ENCODE measurements at regions not wholly inside any gene's neighbourhood (a gene's known extent, or its start where the extent isn't known, plus 50 kb on each side); places are given as distances from the start of the nearest gene placed in this dataset.
A peak's percentile ranks its signal among the peaks of the same experiment; 100 is the strongest.

DNA sequence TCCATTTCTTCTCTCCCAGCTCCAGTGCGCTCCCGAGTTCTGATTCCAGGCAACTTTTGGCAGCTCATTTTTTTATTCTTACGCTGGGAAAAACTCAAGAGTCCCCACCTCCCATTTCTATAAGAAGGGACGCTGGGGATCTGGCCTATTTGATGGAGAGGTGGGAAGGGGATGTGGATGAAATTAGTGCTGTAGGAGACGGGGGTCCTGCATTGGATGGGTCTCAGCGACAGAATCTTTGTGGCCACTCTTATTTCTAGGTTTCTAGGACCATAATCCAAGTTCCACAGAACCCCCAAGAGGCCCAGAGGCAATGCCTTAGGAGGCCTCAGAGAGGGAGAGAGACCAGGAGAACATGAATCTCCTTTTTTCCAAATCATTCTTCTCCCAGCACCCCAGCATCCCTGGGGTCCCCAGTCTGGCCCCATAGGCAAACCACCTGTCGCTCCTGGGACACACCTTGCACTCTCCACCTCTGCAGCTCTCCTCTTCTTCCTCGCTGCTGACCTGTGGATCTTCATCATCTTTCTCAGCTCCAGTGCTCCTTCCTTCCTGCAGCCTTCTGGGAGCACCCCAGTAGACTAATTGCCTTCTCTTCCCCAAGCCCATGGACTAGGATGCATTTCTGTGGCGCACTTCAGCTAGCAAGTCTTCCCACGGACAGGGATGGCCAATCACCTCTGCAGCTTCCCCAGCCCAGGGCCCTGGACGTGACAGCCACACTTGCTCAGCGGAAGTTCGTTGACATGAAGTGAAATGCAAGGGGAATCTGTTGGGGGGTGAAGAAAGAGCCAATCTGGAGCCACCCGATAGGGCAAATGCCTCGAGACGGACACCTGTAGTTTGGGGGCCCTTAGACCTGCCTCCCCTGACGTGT, 100.1 kb upstream of the ALDH1A3 start:
- TF ChIP-seq, protein P1, sequence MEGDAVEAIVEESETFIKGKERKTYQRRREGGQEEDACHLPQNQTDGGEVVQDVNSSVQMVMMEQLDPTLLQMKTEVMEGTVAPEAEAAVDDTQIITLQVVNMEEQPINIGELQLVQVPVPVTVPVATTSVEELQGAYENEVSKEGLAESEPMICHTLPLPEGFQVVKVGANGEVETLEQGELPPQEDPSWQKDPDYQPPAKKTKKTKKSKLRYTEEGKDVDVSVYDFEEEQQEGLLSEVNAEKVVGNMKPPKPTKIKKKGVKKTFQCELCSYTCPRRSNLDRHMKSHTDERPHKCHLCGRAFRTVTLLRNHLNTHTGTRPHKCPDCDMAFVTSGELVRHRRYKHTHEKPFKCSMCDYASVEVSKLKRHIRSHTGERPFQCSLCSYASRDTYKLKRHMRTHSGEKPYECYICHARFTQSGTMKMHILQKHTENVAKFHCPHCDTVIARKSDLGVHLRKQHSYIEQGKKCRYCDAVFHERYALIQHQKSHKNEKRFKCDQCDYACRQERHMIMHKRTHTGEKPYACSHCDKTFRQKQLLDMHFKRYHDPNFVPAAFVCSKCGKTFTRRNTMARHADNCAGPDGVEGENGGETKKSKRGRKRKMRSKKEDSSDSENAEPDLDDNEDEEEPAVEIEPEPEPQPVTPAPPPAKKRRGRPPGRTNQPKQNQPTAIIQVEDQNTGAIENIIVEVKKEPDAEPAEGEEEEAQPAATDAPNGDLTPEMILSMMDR (conservative IDR thresholded peaks at IDR 0.05), result no peak
- Mint-ChIP-seq H3K9me3 (peaks cover 12% of the 10 kb centered on the region), H3K27ac (no peak overlapping the region), H3K4me1 (peaks cover 7% of the 10 kb centered on the region), H3K36me3 (ENCODE audit: low read depth) (peaks cover 3% of the 10 kb centered on the region), H3K4me3 (no peak overlapping the region), H3K27me3 (ENCODE audit: insufficient read depth) (no peaks in the 10 kb centered on the region)
- 92 to 96% methylated on average over 8 to 17 of the region's 17 CpGs for WGBS, 2 experiments (ENCODE audit: insufficient coverage in 1 of 2, insufficient read length in 1 of 2)
- Histone ChIP-seq H3K4me1 (ENCODE audit: control insufficient read depth, insufficient read depth, low read length) (no peaks in the 10 kb centered on the region), H3K27me3 (ENCODE audit: control insufficient read depth, insufficient read depth, low read length, poor library complexity, severe bottlenecking) (no peaks in the 10 kb centered on the region), H3K4me3 (ENCODE audit: low read length) (no peak overlapping the region), H3K9me3 (ENCODE audit: control insufficient read depth, low read length) (no peaks in the 10 kb centered on the region), H3K36me3 (ENCODE audit: control insufficient read depth, insufficient read depth, low read length) (no peaks in the 10 kb centered on the region), H3K9ac (ENCODE audit: extremely low read depth, low read length, poor library complexity, severe bottlenecking) (no peak overlapping the region), H3K27ac (ENCODE audit: low read depth, low read length) (no peak overlapping the region)
- peak; percentile 20 for DNase-seq

DNA sequence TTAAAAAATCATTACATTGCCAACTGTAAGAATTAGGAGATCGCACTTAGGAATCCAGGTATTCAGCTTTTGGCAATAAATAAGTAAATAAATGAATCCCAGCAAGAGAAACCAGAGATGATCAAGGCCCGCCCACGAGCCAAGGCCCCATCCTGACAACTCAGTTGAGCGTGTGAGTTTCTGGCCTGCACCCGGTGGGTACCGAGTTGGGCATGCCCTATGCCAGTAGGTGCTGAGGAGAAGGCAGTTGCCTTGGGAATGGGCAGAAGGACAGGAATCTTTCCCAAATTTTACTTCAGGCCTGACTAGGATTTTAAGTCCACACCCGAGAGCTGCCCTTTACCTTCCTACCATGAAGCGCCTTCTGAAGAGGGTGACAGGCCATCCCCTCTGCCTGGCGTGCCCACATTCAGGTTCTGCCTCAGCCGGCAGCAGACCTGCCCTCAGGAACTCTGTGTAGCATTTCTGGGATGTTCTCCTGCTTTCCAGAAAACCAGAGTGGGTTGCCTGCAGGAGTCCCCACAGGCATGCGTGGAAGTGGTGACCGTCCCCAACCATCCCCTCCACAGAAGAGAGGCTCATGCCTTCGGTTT, 99.3 kb upstream of the ALDH1A3 start:
- WGBS, 2 experiments (ENCODE audit: insufficient coverage in 1 of 2, insufficient read length in 1 of 2), result 87 to 90% methylated on average over 7 to 13 of the region's 13 CpGs

GRCh38 chr15:100781061-100781960, 98.3 kb upstream of the ALDH1A3 start:
- no peak overlapping the region for H3K4me3 Mint-ChIP-seq
- H3K9ac ChIP-seq (ENCODE audit: extremely low read depth, low read length, poor library complexity, severe bottlenecking), result no peak overlapping the region
- H3K27ac ChIP-seq (ENCODE audit: low read depth, low read length), result no peak overlapping the region
- H3K27me3 ChIP-seq (ENCODE audit: control insufficient read depth, insufficient read depth, low read length, poor library complexity, severe bottlenecking), result no peaks in the 10 kb centered on the region
- DNase-seq, result peak; percentile 43
- no peaks in the 10 kb centered on the region for H3K9me3 ChIP-seq (ENCODE audit: control insufficient read depth, low read length)
- H3K4me3 ChIP-seq (ENCODE audit: low read length), result no peak overlapping the region
- H3K4me1 Mint-ChIP-seq, result peaks cover 7% of the 10 kb centered on the region
- H3K27ac Mint-ChIP-seq, result no peak overlapping the region
- TF ChIP-seq, protein P1 (conservative IDR thresholded peaks at IDR 0.05), result no peak
- no peaks in the 10 kb centered on the region for H3K27me3 Mint-ChIP-seq (ENCODE audit: insufficient read depth)
- no peaks in the 10 kb centered on the region for H3K4me1 ChIP-seq (ENCODE audit: control insufficient read depth, insufficient read depth, low read length)
- WGBS, 2 experiments (ENCODE audit: insufficient coverage in 1 of 2, insufficient read length in 1 of 2), result 87 to 93% methylated on average over 5 to 11 of the region's 11 CpGs
- H3K9me3 Mint-ChIP-seq, result no peaks in the 10 kb centered on the region
- H3K36me3 Mint-ChIP-seq (ENCODE audit: low read depth), result no peaks in the 10 kb centered on the region
- H3K36me3 ChIP-seq (ENCODE audit: control insufficient read depth, insufficient read depth, low read length), result no peaks in the 10 kb centered on the region

More for the DNA sequence above, 99.3 kb upstream of the ALDH1A3 start:
- Mint-ChIP-seq H3K9me3 (peaks cover 10% of the 10 kb centered on the region), H3K4me1 (peaks cover 7% of the 10 kb centered on the region), H3K27ac (no peak overlapping the region), H3K27me3 (ENCODE audit: insufficient read depth) (no peaks in the 10 kb centered on the region), H3K4me3 (no peak overlapping the region), H3K36me3 (ENCODE audit: low read depth) (peaks cover 3% of the 10 kb centered on the region)
- Histone ChIP-seq H3K36me3 (ENCODE audit: control insufficient read depth, insufficient read depth, low read length) (no peaks in the 10 kb centered on the region), H3K27me3 (ENCODE audit: control insufficient read depth, insufficient read depth, low read length, poor library complexity, severe bottlenecking) (no peaks in the 10 kb centered on the region), H3K27ac (ENCODE audit: low read depth, low read length) (no peak overlapping the region), H3K9ac (ENCODE audit: extremely low read depth, low read length, poor library complexity, severe bottlenecking) (no peak overlapping the region), H3K4me3 (ENCODE audit: low read length) (no peak overlapping the region), H3K9me3 (ENCODE audit: control insufficient read depth, low read length) (no peaks in the 10 kb centered on the region), H3K4me1 (ENCODE audit: control insufficient read depth, insufficient read depth, low read length) (no peaks in the 10 kb centered on the region)
- TF ChIP-seq, protein P1 (conservative IDR thresholded peaks at IDR 0.05), result no peak
- DNase-seq, result peak; percentile 12
